SK-N-SH (cell line): ENCODE measurements at regions not wholly inside any gene's neighbourhood (a gene's known extent, or its start where the extent isn't known, plus 50 kb on each side); places are given as distances from the start of the nearest gene placed in this dataset.

ENCODE experiments used
- CTCF ChIA-PET: fragments of 300-600, 350-600 bp; formaldehyde crosslinking; extraction: SDS; loops from one replicate; lab custom pipeline; 2021; lab: Yijun Ruan, JAX
- POLR2A ChIA-PET: fragments of 350-600 bp; sonication (Branson Sonifier 250); formaldehyde crosslinking; extraction: SDS; loops from one replicate; lab custom pipeline; 2020; ENCODE audit warnings: antibody characterized with exemption, inconsistent platforms; lab: Yijun Ruan, JAX
- DNase-seq: peaks from one replicate; pipeline ENCODE4 v3.0.0; 2012
- H2AFZ ChIP-seq: fragments of 200-600 bp; sonication (generic); 2 replicates; pipeline ENCODE4 v1.8.1; 2016; ENCODE audit warnings: antibody characterized with exemption, mild to moderate bottlenecking, low read depth
- H3F3A ChIP-seq: fragments of 200-600 bp; sonication (generic); replicated peaks from 2 replicates; pipeline ENCODE3; 2016; ENCODE audit warnings: antibody characterized with exemption, mild to moderate bottlenecking; ENCODE audit not compliant: insufficient read depth
- H3K27ac ChIP-seq, 2 experiments: fragments of 200-500 bp in 1 of 2; fragments of 200-600 bp in 1 of 2; sonication (Bioruptor generic) in 1 of 2; sonication (generic), shearing (Covaris generic) in 1 of 2; 2 replicates each; pipeline versions ENCODE4 v1.5.1 to v1.6.1; 2014 to 2016; ENCODE audit warnings: low read depth in 2 of 2, inconsistent platforms in 1 of 2, low read length in 1 of 2, mild to moderate bottlenecking in 1 of 2, mixed read lengths in 1 of 2
- H3K27me3 ChIP-seq: fragments of 200-600 bp; sonication (generic), shearing (Covaris generic); 2 replicates; pipeline ENCODE4 v1.6.1; 2016; ENCODE audit warnings: mixed run types; ENCODE audit not compliant: insufficient read depth
- H3K36me3 ChIP-seq, 2 experiments: fragments of 200-500 bp in 1 of 2; fragments of 200-600 bp in 1 of 2; sonication (Bioruptor generic) in 1 of 2; sonication (generic) in 1 of 2; replicated peaks in 1 of 2; 2 replicates each; pipeline versions ENCODE3 to v1.5.1; 2014 to 2016; ENCODE audit warnings: low read length in 1 of 2, mild to moderate bottlenecking in 1 of 2; ENCODE audit not compliant: insufficient read depth in 2 of 2, control insufficient read depth in 1 of 2
- H3K4me1 ChIP-seq, 2 experiments: fragments of 200-500 bp in 1 of 2; fragments of 200-600 bp in 1 of 2; sonication (Bioruptor generic) in 1 of 2; sonication (generic), shearing (Covaris generic) in 1 of 2; 2 replicates each; pipeline versions ENCODE4 v1.5.1 to v1.6.1; 2014 to 2016; ENCODE audit warnings: low read depth in 1 of 2, low read length in 1 of 2, mixed run types in 1 of 2; ENCODE audit not compliant: insufficient read depth in 2 of 2, control insufficient read depth in 1 of 2
- H3K4me2 ChIP-seq: fragments of 200-600 bp; sonication (generic), shearing (Covaris generic); 2 replicates; pipeline ENCODE4 v1.6.1; 2017; ENCODE audit warnings: mixed run types
- H3K4me3 ChIP-seq, 2 experiments: fragments of 200-500 bp in 1 of 2; fragments of 200-600 bp in 1 of 2; sonication (Bioruptor generic) in 1 of 2; sonication (generic), shearing (Covaris generic) in 1 of 2; 2 replicates each; pipeline versions ENCODE4 v1.5.1 to v1.8.1; 2014 to 2016; ENCODE audit warnings: low read depth in 2 of 2, inconsistent platforms in 1 of 2, low read length in 1 of 2, mild to moderate bottlenecking in 1 of 2, mixed read lengths in 1 of 2, moderate library complexity in 1 of 2
- H3K79me2 ChIP-seq: fragments of 200-600 bp; sonication (generic); 2 replicates; pipeline ENCODE4 v1.8.1; 2017; ENCODE audit warnings: mild to moderate bottlenecking; ENCODE audit not compliant: insufficient read depth
- H3K9ac ChIP-seq: fragments of 200-600 bp; sonication (generic); 2 replicates; pipeline ENCODE4 v1.6.1; 2017; ENCODE audit warnings: mixed run types
- H3K9me2 ChIP-seq: fragments of 200-600 bp; sonication (generic); 2 replicates; pipeline ENCODE4 v1.6.1; 2017; ENCODE audit warnings: mixed run types
- H3K9me3 ChIP-seq: fragments of 200-600 bp; sonication (generic); 2 replicates; pipeline ENCODE4 v1.6.1; 2017; ENCODE audit warnings: mixed run types, mild to moderate bottlenecking, moderate library complexity
- H4K20me1 ChIP-seq: fragments of 200-600 bp; sonication (generic); 2 replicates; pipeline ENCODE4 v1.6.1; 2017; ENCODE audit warnings: mild to moderate bottlenecking, mixed run types; ENCODE audit not compliant: insufficient read depth
- EP300 ChIP-seq, 2 experiments: IDR thresholded peaks; 2 replicates each; pipeline versions ENCODE4 v1.4.0 to v1.6.1; 2012; ENCODE audit warnings: borderline replicate concordance in 1 of 2, low read depth in 1 of 2, low read length in 1 of 2
- FOSL2 ChIP-seq: IDR thresholded peaks from 2 replicates; pipeline ENCODE4 v1.4.0; 2012; ENCODE audit warnings: low read depth, mild to moderate bottlenecking, moderate library complexity, borderline replicate concordance
- GABPA ChIP-seq: IDR thresholded peaks from 2 replicates; pipeline ENCODE4 v1.4.0; 2012; ENCODE audit warnings: low read depth, mild to moderate bottlenecking
- MEF2A ChIP-seq: IDR thresholded peaks from 2 replicates; pipeline ENCODE4 v1.4.0; 2012; ENCODE audit warnings: low read depth, borderline replicate concordance
- MXI1 ChIP-seq: IDR thresholded peaks from 2 replicates; pipeline ENCODE4 v1.6.1; 2012; ENCODE audit warnings: mild to moderate bottlenecking, low read depth, low read length, improper control_type of control experiment
- NFIC ChIP-seq: IDR thresholded peaks from 2 replicates; pipeline ENCODE4 v1.4.0; 2012; ENCODE audit warnings: borderline replicate concordance
- NRF1 ChIP-seq: IDR thresholded peaks from 2 replicates; pipeline ENCODE4 v1.6.1; 2012; ENCODE audit warnings: low read depth, mild to moderate bottlenecking, low read length
- POLR2AphosphoS5 ChIP-seq: IDR thresholded peaks from 2 replicates; pipeline ENCODE4 v1.6.1; 2012; ENCODE audit warnings: low read depth, low read length
- RXRA ChIP-seq: IDR thresholded peaks from 2 replicates; pipeline ENCODE4 v1.4.0; 2012; ENCODE audit warnings: low read depth, mild to moderate bottlenecking, borderline replicate concordance
- TAF1 ChIP-seq: IDR thresholded peaks from 2 replicates; pipeline ENCODE4 v1.6.1; 2012; ENCODE audit warnings: low read depth, mild to moderate bottlenecking, low read length, moderate library complexity, borderline replicate concordance
- YY1 ChIP-seq: IDR thresholded peaks from 2 replicates; pipeline ENCODE4 v1.4.0; 2012; ENCODE audit warnings: low read depth, mild to moderate bottlenecking
- WGBS: methylation state at CpG from one replicate; pipeline ENCODE4 v1.1.6; 2017; ENCODE audit warnings: low lambda C conversion rate; 5-methylcytosine and 5-hydroxymethylcytosine counted together
- TF ChIP-seq, protein P1 (sequence below): fragments of 150-350 bp; IDR thresholded peaks from 2 replicates; pipeline ENCODE4 v1.6.1; 2017; ENCODE audit warnings: antibody characterized with exemption, low read length, low read depth, borderline replicate concordance
- TF ChIP-seq, protein P2 (sequence below): fragments of 200-600 bp; sonication (generic); IDR thresholded peaks from 2 replicates; pipeline ENCODE4 v1.6.1; 2017; ENCODE audit warnings: antibody characterized with exemption, mild to moderate bottlenecking, moderate library complexity
- TF ChIP-seq, protein P3 (sequence below): IDR thresholded peaks from 2 replicates; pipeline ENCODE4 v1.6.1; 2012; ENCODE audit warnings: mild to moderate bottlenecking, low read depth, low read length, moderate library complexity
- TF ChIP-seq, protein P4 (sequence below): IDR thresholded peaks from 2 replicates; pipeline ENCODE4 v1.4.0; 2012; ENCODE audit warnings: low read depth
- TF ChIP-seq, protein P5 (sequence below): IDR thresholded peaks from 2 replicates; pipeline ENCODE4 v1.4.0; 2012; ENCODE audit warnings: low read depth, borderline replicate concordance
- TF ChIP-seq, protein P6 (sequence below): fragments of 150-350 bp; IDR thresholded peaks from 2 replicates; pipeline ENCODE4 v1.6.1; 2016; ENCODE audit warnings: mild to moderate bottlenecking, low read depth, low read length

DNA sequence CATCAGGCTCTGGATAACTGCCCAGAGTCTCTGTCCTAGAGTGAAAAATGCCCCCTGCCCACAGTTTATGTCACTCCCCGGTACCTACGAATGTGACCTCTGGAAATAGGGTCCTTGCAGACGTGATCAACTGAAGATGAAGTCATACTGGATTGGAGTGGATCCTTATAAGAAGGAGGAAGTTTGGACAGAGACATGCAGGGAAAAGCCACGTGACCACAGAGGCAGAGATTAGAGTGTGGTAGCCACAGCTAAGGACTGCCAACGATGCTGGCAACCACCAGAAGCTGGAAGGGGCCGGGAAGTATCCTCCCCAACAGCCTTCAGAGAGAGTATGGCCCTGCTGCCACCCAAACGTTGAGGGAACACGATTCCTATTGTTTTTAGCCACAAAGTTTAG, 101.2 kb upstream of the NCOR2 start:
- Histone ChIP-seq H3K4me3 (no peak overlapping the region), H3K27ac (no peak overlapping the region), H3K9me3 (no peaks in the 10 kb centered on the region), H3K9me2 (no peaks in the 10 kb centered on the region), H3K79me2 (no peaks in the 10 kb centered on the region), H3K9ac (no peak overlapping the region), H3K27me3 (no peaks in the 10 kb centered on the region), H3F3A (no peaks in the 10 kb centered on the region), H4K20me1 (no peaks in the 10 kb centered on the region), H2AFZ (no peak overlapping the region), H3K4me2 (no peak overlapping the region), H3K4me1 (peaks cover 0 to 2% of the 10 kb centered on the region in 2 experiments; a peak in 1 of 4 replicates), H3K36me3 (no peaks in the 10 kb centered on the region)
- ChIA-PET CTCF (interaction anchor here (1.1 kb wide), 1 partner anchor 64 kb away, joined by 3 read pairs; no protein-coding TSS in a partner anchor), POLR2A (no interaction called here)
- no peak for TF ChIP-seq RXRA
- TF ChIP-seq, protein P1, sequence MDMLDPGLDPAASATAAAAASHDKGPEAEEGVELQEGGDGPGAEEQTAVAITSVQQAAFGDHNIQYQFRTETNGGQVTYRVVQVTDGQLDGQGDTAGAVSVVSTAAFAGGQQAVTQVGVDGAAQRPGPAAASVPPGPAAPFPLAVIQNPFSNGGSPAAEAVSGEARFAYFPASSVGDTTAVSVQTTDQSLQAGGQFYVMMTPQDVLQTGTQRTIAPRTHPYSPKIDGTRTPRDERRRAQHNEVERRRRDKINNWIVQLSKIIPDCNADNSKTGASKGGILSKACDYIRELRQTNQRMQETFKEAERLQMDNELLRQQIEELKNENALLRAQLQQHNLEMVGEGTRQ = no peak
- TF ChIP-seq MEF2A = no peak
- no peak for TF ChIP-seq EP300 (IDR thresholded peaks at IDR 0.05; ENCODE audit: borderline replicate concordance in 1 of 2, low read depth in 1 of 2, low read length in 1 of 2)
- TF ChIP-seq YY1 = no peak
- no peak for TF ChIP-seq MXI1
- WGBS = 59% methylated on average over 8 of the region's 8 CpGs
- DNase-seq = no peak

DNA sequence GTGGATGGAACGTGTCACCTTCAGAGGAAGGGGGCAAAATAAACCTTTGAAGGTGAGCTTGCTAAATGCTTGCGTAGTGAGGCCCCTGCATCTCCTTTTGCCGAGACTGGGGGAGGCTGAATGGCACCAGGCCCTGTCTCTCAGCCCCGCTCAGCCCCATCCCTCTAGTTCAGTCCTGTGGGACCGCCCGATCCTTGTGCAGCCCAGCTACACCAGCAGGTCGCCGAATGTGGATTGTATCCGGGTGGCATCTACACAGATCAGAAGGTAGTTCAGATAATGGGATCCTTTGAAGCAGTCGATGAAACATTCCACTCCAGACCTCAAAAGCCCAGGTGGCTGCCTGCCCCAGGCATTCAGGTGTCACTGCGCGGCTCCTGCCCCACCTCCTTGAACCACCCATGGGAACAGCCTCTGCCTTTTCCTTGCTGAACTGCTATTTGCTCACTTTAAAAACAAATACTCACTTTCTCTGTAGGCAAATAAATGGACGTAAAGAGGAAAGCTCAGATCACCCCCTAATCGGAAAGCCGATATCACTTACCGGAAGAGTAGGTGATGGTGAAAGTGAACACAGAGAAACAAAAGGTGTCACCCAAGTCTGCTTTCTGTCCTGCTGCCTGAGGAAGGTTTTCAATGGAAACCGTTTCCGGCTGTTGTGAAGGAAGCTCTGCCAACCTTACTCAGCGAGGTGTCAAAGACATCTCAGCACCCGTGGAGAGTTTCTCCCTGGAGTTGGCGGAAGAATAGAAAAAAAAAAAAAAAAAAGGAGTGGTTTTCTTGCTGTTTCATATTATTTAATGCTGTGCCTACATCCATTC, 100.3 kb upstream of the NCOR2 start:
- Histone ChIP-seq H3F3A (no peaks in the 10 kb centered on the region), H3K4me1 (no peaks in the 10 kb centered on the region), H3K27me3 (no peaks in the 10 kb centered on the region), H3K9ac (no peak overlapping the region), H3K9me3 (no peaks in the 10 kb centered on the region), H3K79me2 (no peaks in the 10 kb centered on the region), H3K4me3 (no peak overlapping the region), H3K9me2 (no peaks in the 10 kb centered on the region), H3K36me3 (no peaks in the 10 kb centered on the region), H3K4me2 (no peak overlapping the region), H4K20me1 (no peaks in the 10 kb centered on the region), H2AFZ (no peak overlapping the region), H3K27ac (no peak overlapping the region)
- ChIA-PET CTCF (interaction anchor here (1.1 kb wide), 2 partner anchors 37 to 63 kb away, joined by 3 read pairs; no protein-coding TSS in a partner anchor), POLR2A (no interaction called here)
- DNase-seq = no peak
- WGBS = 88% methylated on average over 18 of the region's 21 CpGs
- TF ChIP-seq GABPA = no peak
- no peak for TF ChIP-seq MEF2A
- TF ChIP-seq, protein P2, sequence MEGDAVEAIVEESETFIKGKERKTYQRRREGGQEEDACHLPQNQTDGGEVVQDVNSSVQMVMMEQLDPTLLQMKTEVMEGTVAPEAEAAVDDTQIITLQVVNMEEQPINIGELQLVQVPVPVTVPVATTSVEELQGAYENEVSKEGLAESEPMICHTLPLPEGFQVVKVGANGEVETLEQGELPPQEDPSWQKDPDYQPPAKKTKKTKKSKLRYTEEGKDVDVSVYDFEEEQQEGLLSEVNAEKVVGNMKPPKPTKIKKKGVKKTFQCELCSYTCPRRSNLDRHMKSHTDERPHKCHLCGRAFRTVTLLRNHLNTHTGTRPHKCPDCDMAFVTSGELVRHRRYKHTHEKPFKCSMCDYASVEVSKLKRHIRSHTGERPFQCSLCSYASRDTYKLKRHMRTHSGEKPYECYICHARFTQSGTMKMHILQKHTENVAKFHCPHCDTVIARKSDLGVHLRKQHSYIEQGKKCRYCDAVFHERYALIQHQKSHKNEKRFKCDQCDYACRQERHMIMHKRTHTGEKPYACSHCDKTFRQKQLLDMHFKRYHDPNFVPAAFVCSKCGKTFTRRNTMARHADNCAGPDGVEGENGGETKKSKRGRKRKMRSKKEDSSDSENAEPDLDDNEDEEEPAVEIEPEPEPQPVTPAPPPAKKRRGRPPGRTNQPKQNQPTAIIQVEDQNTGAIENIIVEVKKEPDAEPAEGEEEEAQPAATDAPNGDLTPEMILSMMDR = no peak
- TF ChIP-seq EP300 (IDR thresholded peaks at IDR 0.05; ENCODE audit: borderline replicate concordance in 1 of 2, low read depth in 1 of 2, low read length in 1 of 2) = no peak
- TF ChIP-seq, protein P3, sequence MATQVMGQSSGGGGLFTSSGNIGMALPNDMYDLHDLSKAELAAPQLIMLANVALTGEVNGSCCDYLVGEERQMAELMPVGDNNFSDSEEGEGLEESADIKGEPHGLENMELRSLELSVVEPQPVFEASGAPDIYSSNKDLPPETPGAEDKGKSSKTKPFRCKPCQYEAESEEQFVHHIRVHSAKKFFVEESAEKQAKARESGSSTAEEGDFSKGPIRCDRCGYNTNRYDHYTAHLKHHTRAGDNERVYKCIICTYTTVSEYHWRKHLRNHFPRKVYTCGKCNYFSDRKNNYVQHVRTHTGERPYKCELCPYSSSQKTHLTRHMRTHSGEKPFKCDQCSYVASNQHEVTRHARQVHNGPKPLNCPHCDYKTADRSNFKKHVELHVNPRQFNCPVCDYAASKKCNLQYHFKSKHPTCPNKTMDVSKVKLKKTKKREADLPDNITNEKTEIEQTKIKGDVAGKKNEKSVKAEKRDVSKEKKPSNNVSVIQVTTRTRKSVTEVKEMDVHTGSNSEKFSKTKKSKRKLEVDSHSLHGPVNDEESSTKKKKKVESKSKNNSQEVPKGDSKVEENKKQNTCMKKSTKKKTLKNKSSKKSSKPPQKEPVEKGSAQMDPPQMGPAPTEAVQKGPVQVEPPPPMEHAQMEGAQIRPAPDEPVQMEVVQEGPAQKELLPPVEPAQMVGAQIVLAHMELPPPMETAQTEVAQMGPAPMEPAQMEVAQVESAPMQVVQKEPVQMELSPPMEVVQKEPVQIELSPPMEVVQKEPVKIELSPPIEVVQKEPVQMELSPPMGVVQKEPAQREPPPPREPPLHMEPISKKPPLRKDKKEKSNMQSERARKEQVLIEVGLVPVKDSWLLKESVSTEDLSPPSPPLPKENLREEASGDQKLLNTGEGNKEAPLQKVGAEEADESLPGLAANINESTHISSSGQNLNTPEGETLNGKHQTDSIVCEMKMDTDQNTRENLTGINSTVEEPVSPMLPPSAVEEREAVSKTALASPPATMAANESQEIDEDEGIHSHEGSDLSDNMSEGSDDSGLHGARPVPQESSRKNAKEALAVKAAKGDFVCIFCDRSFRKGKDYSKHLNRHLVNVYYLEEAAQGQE = no peak
- no peak for TF ChIP-seq YY1
- TF ChIP-seq MXI1 = no peak
- TF ChIP-seq, protein P4, sequence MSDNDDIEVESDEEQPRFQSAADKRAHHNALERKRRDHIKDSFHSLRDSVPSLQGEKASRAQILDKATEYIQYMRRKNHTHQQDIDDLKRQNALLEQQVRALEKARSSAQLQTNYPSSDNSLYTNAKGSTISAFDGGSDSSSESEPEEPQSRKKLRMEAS = no peak
- TF ChIP-seq, protein P5, sequence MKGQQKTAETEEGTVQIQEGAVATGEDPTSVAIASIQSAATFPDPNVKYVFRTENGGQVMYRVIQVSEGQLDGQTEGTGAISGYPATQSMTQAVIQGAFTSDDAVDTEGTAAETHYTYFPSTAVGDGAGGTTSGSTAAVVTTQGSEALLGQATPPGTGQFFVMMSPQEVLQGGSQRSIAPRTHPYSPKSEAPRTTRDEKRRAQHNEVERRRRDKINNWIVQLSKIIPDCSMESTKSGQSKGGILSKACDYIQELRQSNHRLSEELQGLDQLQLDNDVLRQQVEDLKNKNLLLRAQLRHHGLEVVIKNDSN = no peak
- TF ChIP-seq FOSL2 = no peak
- TF ChIP-seq TAF1 = no peak
- no peak for TF ChIP-seq NFIC
- TF ChIP-seq POLR2AphosphoS5 = no peak
- TF ChIP-seq, protein P6, sequence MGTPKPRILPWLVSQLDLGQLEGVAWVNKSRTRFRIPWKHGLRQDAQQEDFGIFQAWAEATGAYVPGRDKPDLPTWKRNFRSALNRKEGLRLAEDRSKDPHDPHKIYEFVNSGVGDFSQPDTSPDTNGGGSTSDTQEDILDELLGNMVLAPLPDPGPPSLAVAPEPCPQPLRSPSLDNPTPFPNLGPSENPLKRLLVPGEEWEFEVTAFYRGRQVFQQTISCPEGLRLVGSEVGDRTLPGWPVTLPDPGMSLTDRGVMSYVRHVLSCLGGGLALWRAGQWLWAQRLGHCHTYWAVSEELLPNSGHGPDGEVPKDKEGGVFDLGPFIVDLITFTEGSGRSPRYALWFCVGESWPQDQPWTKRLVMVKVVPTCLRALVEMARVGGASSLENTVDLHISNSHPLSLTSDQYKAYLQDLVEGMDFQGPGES = no peak
- no peak for TF ChIP-seq NRF1
